Fibroblast of lung (primary cell): ENCODE measurements at regions not wholly inside any gene's neighbourhood (a gene's known extent, or its start where the extent isn't known, plus 50 kb on each side); places are given as distances from the start of the nearest gene placed in this dataset.

Experiments used
- CTCF ChIP-seq, 2 donors: IDR thresholded peaks in 1 of 2; conservative IDR thresholded peaks in 1 of 2; 1 replicate in 1 of 2; 2 replicates in 1 of 2; pipeline ENCODE4 v1.5.1; 2011 to 2012; ENCODE audit warnings: low read length in 2 of 2, control low read depth in 1 of 2, inconsistent platforms in 1 of 2, low read depth in 1 of 2, mild to moderate bottlenecking in 1 of 2
- EZH2 ChIP-seq: IDR thresholded peaks from 2 replicates; pipeline ENCODE4 v1.5.1; 2012; ENCODE audit warnings: low read length, control low read depth, mild to moderate bottlenecking; ENCODE audit errors: missing control alignments

GRCh38 chr6:112600168-112600567, 253.0 kb downstream of the RFPL4B start:
- no peak for TF ChIP-seq EZH2
- TF ChIP-seq CTCF (conservative IDR thresholded peaks at IDR 0.05 in 1 of 2, IDR thresholded peaks at IDR 0.05 in 1 of 2; ENCODE audit: low read depth in 1 of 2, low read length in 2 of 2), result no peak
